CMK (cell line): ENCODE measurements at regions not wholly inside any gene's neighbourhood (a gene's known extent, or its start where the extent isn't known, plus 50 kb on each side); places are given as distances from the start of the nearest gene placed in this dataset.

Experiments
- DNase-seq: peaks from one replicate; pipeline ENCODE4 v3.0.0-alpha.2; 2010; ENCODE audit warnings: low read depth

DNA sequence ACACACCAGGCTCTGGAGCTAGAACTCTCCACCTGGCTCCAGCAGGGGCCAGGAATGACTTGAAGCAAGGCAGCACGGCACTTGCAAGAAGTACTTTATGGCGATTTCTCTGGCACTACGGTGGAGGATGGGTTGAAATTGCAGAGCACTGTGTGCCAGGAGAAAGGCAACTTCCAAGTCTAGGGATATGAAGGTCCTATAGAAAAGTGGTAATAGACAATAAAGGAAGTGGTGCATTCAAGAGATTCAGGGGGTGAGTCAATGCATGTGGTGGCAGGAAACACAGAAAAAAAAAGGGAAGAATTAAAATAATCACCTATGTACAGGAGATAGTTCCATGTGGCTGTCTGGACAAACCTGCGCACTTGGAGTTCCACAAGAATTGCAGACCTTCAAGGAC lies 240.3 kb upstream of the DYNLRB2 start:
- DNase-seq, result no peak

DNA sequence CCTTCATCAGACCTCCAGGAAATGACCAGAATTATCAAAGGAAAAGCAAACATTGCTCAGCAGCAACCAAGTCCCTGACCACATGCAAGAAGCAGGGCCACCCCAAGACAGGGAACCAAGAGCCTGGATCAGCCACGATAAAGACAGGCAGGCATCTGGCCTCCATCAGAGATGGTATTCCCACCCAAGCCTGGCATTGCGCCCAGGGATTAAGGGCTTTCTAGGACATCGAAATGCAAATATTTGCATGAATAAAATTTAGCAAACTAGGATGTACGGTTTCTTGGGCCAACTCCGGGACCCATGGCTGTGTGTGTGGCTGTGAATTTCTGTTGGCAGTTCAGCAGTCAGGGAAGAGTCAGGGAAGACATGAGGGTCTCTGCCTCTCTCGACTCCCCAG lies 241.4 kb upstream of the DYNLRB2 start:
- DNase-seq, result no peak

DNA sequence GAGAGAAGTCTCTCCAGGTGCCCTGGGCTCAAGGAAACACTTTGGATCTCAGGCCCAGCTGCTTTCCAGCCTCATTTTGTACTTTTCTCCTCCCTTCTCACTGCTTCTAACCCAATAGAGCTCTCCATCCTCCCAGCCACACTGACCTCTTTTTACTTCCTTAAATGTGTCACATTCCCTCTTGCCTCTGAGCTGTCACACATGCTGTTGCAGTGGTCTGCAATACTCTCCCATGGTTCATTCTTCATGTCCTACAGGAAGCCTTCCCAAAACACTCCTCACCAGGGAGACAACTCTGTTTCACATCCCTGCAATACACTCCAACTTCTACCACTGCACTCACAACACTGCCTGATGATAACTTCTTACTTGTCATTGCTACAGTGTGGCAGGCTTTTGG lies 242.1 kb upstream of the DYNLRB2 start:
- no peak for DNase-seq

DNA sequence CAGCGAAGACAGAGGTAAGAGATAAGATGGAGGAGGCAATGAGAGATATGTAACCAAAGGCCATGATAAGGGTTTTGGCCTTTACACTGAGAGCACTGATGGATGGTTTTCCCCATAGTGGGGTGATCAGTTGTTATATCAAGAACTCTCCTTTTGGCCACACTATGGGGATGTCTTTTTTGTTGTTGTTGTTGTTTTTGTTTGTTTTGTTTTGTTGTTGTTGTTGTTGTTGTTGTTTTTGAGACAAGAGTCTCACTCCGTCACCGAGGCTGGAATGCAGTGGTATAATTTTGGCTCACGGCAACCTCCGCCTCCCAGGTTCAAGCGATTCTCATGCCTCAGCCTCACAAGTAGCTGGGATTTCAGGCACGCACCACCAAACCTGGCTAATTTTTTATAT lies 244.8 kb upstream of the DYNLRB2 start:
- DNase-seq, result no peak

DNA sequence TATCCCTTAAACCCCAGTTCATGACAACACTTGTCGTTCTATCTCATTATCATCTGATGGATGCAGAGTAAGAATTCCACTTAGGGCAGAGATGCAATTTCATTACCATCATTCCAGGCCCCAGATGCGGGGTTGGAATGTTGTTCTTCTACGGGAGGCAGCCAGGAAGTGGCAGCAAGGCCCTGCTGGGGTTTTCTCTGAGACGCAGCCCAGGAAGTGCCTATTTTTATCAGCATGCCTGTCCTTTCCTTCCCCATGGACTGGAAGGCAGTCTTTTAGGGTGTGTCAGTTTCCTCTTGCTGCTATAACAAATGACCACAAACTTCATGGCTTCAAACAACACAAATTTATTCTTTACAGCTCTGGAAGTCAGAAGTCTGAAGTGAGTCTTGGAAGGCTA lies 246.6 kb upstream of the DYNLRB2 start:
- no peak for DNase-seq

DNA sequence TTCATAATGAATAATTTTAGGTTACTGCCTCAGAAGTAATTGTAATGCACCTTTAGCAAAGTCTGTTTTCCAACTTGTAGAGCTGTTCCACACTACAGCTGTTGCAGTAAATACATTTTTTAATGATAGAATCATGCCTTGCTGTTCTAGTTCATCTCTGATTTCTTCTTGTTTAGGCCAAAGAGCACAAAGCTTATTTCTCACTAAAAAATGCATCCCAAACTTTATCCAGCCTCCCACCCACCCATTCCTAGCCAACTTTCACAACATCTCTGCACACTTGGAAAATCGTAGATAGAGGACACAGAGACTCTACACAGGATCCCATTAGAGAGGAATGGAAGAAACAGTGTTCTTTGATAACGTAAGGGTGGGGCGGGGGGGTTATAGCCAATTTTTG lies 252.2 kb upstream of the DYNLRB2 start:
- DNase-seq, result no peak

DNA sequence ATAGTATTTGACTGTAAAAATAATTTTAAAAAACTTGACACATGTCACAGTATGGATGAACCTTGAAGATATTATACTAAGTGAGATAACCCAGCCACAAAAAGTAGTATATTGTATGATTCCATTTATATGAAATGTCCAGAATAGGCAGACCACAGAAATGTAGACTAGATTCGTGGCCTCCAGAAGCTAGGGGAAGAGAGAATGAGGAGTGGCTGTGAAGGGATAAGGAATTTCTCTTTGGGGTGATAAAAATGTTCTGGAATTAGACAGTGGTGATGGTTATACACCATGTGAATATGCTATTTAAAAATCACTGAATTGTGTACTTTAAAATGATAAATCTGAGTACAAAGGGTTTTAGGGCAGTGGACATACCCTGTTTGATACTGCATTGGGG lies 253.1 kb upstream of the DYNLRB2 start:
- DNase-seq, result no peak

DNA sequence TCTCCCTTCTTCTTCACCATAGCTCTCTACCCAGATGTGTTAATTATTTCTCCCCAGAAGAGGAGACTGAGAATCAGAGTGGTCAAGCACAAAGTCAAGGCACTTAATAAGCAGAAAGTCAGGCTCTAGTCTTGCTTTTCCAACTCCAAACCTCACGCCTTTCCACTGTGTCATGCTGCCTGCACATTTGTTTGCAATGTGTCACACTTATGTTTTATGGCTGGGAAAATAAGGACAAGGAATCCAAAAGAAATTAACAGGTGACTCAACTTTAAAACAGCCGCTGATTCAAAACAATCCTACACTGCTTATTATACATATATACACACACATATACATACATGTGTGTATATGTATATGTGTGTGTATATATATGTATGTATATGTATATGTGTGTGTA lies 255.7 kb upstream of the DYNLRB2 start:
- no peak for DNase-seq

DNA sequence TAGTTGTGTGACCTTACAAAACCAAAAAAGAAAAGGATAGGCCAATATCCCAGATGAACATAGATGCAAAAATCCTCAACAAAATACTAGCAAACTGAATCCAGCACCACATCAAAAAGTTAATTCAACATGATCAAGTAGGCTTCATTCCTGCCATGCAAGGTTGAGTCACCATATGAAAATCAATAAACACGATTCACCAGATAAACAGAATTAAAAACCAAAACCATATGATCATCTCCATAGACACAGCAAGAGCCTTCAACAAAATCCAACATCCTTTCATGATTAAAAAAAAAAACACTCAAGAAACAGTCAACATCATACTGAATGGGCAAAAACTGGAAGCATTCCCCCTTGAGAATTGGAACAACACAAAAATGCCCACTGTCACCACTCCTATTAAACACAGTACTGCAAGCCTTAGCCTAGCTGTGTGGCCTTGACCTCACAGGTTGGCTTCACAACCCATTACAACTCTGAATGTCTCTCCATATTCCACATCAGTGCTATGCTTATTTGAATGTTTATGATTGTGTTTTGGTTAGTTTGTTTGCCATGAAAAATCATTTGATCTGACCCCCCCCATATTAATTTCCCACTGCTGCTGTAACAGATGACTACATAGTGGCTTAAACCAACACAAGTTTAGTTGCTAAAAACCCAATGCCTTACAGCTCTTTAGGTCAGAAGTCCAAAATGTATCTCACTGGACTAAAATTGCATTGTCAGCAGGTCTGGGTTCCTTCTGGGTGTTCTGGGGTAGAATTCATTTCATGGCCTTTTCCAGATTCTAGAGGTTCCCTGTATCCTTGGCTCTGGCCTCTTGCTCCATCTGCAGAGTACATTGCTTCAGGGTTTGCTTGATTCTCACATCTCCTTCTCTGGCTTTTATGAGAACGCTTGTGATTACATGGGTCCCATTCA lies 257.1 kb upstream of the DYNLRB2 start:
- DNase-seq, result no peak

DNA sequence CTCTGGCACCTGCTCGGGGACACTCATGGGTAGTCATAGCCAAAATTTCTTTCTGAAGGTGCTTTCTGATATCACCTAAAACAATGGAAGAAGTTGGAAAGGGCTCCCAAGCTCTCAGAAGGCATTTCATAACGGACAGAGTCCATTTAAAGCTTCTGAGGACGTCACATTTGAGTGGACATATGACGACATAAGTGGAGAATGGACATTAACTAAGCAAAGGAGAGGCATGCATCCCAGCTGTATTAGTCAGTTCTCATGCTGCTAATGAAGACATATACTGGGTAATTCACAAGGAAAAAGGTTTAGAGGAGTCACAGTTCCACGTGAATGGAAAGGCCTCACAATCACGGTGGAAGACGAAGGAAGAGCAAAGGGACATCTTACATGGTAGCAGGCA lies 260.2 kb upstream of the DYNLRB2 start:
- no peak for DNase-seq

DNA sequence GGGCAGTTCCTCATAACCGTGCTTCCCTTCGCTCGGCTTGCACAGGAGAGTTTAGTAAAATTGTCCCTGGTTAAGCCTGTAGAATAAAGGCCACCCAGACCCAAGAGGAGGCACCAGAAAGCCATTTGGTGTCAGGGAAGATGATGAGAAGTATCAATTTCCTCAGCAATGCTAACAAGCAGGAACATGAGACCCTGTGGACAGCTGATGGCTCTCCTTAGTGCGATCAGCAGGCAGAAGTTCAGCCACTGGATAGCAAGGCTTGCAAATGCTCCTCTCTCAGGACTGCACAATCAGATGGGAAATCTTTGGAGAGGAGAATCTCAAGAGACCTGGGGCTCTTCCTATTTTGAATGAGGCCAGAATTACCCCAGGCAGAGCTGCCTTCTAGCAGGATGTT lies 261.1 kb upstream of the DYNLRB2 start:
- no peak for DNase-seq

DNA sequence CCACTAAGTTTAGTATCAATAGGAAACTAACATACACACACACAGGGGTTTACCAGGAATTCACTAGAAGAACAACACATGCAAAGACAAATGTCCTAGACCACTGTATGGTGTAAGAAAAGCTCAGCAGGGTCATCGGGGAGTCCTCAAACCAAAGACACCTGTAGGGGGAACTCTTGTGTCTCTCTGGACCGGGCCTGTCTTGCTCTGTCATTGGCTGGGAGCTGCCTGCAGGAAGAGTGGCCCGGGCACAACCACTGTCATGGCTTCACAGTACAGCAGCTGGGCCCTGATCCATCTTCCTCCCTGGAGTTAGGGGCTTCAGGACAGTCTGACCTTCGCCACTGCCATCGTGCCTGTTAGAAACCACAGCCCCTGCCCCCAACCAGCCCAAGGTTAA lies 263.6 kb upstream of the DYNLRB2 start:
- DNase-seq, result no peak

DNA sequence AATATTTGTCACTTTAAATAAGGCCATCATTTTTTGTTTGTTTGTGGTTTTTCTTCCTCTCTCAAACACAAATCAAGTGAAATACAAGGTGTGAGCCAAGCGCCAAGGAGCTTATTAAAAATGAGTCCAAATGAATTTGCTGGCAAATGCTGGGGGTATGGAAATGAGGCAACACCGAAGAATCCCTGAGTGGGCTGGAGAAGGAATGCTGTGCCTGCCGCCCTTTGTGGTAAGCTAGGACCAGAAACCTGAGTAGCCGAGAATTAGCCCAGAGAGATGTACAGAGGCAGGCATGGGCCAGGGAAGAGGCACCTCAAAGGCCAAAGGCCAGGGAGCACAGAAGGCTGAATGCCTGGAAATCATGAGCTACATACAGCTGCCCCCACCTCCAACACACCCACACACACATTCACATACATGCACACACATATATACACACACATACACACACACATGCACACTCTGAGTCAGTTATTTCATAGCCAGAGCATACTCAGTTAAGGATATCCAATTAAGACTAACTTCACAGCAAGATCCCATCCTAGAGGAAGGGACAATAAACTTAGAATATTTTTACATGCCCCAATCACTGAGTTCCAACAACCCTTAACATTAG lies 266.1 kb upstream of the DYNLRB2 start:
- no peak for DNase-seq

DNA sequence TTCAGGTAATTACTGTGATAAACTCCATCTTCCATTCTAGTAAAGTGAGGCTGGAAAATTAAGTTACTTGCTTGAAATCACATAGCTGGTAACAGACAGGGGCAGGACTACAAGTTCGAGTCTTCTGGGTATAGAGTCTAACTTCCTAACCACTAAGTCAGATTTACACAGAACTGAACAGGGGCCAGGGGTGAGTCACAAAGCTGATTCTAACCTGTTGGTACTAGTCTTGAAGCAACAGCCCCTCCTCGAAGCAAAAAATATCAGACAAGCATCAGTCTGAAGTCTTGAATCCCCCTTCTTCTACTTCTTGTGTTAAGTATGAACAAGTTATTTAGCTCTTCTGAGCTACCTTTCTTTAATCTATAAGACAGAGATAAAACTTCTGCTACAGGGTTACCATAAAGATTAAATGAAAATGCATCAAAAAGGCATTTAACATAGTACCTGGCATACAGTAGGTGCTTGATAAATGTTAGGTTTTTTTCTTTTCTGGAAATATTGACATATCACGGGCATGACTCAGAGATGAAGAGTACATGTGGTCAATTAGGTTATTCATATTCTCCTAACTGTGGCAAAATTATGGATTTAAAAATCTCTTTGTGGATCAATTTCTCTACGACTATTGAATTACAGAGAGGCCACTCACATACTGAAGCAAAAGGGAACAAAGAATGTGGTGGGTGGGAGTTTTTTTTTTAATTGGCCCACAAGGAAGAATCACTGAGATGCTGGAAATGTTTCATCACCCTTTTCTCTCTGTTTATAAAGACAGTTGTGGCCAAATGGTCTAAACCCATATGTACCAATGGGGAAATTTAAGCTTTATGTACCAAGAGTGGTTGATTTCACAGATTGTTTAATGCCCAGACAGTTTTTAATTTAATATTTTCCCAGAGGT lies 266.9 kb upstream of the DYNLRB2 start:
- DNase-seq, result no peak

DNA sequence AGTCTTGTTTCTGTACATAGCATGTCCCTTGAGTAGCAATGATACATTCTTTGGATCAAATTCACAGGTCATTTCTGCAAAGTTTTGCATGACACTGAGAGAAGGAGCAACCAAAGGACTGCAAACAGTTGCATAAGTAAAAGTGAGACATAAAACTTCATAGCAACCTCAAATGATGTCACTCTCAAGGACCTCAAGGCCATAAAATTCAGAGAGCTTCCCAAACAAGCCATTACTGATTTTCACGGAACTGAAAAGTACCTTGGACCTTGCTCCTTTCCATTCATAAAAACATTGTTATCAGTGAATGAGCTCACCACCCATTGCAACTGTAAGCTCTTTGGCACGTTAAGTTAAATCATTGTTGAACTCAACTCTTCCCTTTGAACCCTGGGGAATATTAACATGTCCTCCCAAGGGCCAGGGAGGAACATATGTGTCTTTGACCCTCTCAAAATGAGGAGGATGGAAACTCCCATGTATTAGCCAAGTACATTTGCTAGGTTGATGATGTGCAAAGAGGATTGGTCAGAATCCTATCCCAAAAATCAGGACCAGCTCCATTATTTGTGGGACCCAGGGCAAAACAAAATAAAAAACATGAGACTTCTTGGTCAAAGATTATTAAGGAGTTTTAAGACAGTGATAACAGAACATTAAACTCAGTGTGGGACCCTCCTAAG lies 275.0 kb upstream of the DYNLRB2 start:
- DNase-seq, result no peak

DNA sequence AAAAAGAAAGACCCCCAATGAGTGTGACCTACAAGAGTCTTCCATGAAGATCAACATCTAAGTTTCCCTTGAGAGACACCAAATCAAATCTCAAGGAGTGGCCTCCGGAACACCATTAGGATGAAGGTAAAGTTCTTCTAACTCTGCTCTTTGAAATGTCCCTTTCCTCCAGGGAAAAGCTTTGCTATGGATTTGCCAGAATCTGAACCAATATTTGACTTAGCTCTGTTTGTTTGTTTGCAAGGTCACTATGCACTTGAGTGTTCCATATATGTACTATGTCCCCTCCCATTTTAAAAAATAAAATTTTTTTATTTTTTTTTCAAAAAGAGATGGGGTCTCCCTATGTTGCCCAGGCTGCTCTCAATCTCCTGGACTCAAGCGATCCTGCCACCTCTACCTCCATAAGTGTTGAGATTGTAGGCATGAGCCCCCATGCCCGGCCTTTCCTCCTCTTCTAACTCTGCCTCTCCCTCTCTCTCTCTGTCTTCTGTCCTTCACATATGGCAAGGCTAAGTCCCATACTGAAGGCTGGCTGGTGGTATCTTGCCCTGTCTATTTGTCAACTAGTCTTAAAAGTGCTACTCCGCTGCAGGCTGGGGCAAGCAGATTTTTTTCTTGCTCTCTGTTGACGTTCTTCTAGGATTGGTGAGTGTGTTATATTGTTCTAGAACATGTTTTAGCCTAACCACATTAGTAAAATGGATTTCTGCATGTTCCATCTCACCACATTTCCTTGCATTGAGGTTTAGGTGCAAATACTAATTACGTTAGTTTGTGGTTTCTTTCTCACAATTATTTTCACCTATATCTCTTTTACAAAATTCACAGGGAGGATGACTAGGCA lies 276.7 kb upstream of the DYNLRB2 start:
- DNase-seq, result no peak

DNA sequence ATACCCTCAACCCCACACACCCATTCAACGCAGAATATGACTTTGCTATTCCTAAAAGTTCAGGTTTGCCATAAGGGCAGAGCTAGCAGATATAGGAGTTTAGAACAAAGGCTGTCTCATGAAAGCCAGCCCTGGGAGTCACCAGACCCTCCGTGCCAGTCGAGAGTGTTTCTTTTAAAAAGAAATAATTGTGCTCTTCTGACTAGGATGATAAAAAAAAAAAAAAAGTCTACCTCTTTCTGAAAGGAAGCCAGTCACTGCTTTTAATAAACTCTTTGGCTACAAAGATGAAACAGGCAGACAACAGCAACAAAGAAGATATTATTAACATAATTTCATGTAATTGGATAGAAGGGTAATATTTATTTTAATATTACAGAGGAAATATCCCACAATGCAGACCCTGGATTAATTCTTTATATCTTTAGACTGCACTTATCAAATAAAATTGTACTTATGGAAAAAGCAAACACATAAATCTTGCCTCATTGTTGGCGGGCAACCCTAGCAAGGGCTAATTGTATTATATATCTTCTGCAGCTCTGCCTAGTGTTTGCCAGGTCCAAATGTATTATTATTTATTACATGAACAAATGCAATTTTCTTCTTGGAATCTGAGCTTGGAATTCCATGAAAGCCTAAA lies 277.5 kb upstream of the DYNLRB2 start:
- DNase-seq, result no peak

DNA sequence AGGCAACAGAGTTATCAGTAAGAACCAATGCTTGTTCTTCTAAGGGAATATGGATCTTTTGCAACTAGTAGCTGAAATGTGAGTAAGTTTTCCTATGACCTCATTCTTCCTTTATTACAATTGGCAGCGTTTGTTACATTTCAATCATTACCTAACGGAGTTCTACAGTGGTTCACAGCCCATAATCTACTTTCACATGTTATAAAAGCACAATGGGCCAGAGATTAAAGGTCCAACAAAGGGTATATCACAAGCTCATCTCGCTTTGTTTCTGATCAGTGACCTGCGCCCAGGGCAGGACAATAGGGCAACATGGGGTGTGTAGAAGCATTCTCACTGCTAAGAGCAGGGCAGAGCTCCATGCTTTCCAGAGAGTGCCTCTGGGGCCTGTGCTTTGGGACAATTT lies 279.9 kb upstream of the DYNLRB2 start:
- no peak for DNase-seq

DNA sequence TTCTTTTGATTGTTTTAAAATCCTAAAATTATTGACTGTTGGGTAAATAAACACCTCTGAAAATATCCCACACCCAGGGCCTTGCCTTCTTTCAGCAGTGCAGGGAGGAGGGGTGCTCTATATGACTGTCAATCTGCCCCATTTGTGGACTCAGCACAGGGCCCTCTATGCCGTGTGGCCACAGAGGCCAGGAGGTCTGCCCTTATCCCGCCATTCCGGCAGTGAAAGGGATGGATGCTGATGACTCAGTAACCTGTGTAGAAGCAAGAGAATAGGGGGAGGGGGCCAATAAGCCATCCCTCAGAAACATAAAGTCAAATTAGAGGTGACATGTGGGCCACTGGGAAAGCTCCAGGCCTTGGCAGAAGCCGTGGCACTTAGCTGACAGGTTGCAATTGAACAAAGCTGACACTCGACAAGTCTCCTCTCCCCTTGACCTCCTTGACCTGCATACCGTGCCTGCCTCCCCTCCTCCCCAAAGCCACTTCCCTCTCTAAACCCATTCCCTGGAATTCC lies 281.4 kb upstream of the DYNLRB2 start:
- no peak for DNase-seq

DNA sequence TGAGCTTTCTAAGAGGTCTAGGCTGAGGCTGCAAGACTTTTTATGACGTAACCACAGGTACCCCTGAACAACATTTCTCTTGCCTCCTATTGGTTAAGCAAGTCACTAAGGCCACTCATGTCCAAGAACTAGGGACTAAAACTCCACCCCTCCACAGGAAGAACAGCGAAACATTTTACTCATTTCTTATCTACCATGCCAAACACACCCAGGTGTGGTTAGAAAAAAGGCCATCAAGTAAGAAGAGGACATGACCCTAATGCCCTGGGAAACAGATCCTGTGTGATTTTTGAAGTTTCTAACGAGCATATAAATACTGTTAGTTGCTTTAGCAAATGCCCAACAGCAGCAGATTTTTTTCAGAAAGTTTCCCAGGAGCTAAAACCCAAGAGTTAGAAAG lies 282.4 kb upstream of the DYNLRB2 start:
- DNase-seq, result no peak
